AG10803 (cell line): ENCODE measurements at regions not wholly inside any gene's neighbourhood (a gene's known extent, or its start where the extent isn't known, plus 50 kb on each side); places are given as distances from the start of the nearest gene placed in this dataset.
A peak's percentile ranks its signal among the peaks of the same experiment; 100 is the strongest.
"Not testable (repeated sequence)": the region's sequence is repeated elsewhere in the genome, so short reads cannot be mapped to it uniquely, and the experiment has no call there.

ENCODE experiments used
- DNase-seq: peaks from one replicate; pipeline ENCODE4 v3.0.0; 2010; ENCODE audit warnings: low read depth
- H3K4me3 ChIP-seq: 2 replicates; pipeline ENCODE4 v1.5.1; 2011; ENCODE audit warnings: mild to moderate bottlenecking, low read length, control low read depth
- CTCF ChIP-seq: conservative IDR thresholded peaks from 2 replicates; pipeline ENCODE4 v1.5.1; 2011; ENCODE audit warnings: mild to moderate bottlenecking, low read length, control low read depth, inconsistent platforms

GRCh38 chr16:33990488-33990887 is 531.1 kb downstream of the TP53TG3F start:
- DNase-seq, H3K4me3 ChIP-seq: not testable (repeated sequence)

GRCh38 chr16:33992513-33993177 is 533.2 kb downstream of the TP53TG3F start:
- DNase-seq, H3K4me3 ChIP-seq: not testable (repeated sequence)

- not testable (repeated sequence) for DNase-seq, H3K4me3 ChIP-seq
Measured at GRCh38 chr16:33994207-33994606, 534.8 kb downstream of the TP53TG3F start.

- not testable (repeated sequence) for DNase-seq, H3K4me3 ChIP-seq
Measured at GRCh38 chr16:33995821-33996372, 536.5 kb downstream of the TP53TG3F start.

GRCh38 chr16:34001184-34001583 is 541.8 kb downstream of the TP53TG3F start:
- H3K4me3 ChIP-seq: not testable (repeated sequence)

GRCh38 chr16:34001961-34002360 is 542.5 kb downstream of the TP53TG3F start:
- not testable (repeated sequence) for H3K4me3 ChIP-seq, DNase-seq

More at GRCh38 chr16:34001184-34001583, 541.8 kb downstream of the TP53TG3F start:
- not testable (repeated sequence) for DNase-seq

- DNase-seq, H3K4me3 ChIP-seq: not testable (repeated sequence)
Measured at GRCh38 chr16:34014841-34015820, 555.7 kb downstream of the TP53TG3F start.

GRCh38 chr16:34018277-34018676 is 558.9 kb downstream of the TP53TG3F start:
- DNase-seq, H3K4me3 ChIP-seq: not testable (repeated sequence)

- no peak for TF ChIP-seq CTCF
- H3K4me3 ChIP-seq: no peak overlapping the region
- no peak for DNase-seq
Measured at GRCh38 chr16:34050787-34051320, 591.4 kb downstream of the TP53TG3F start.

GRCh38 chr16:34054137-34054536 is 594.7 kb downstream of the TP53TG3F start:
- H3K4me3 ChIP-seq: no peak overlapping the region
- DNase-seq: no peak
- no peak for TF ChIP-seq CTCF

GRCh38 chr16:34054969-34055368 is 595.6 kb downstream of the TP53TG3F start:
- TF ChIP-seq CTCF: no peak
- no peak for DNase-seq
- H3K4me3 ChIP-seq: no peak overlapping the region

GRCh38 chr16:34062620-34063253 is 603.3 kb downstream of the TP53TG3F start:
- DNase-seq: peak; percentile 2
- H3K4me3 ChIP-seq: not testable (repeated sequence)

- not testable (repeated sequence) for DNase-seq, H3K4me3 ChIP-seq
Measured at GRCh38 chr16:34063498-34064157, 604.2 kb downstream of the TP53TG3F start.

GRCh38 chr16:34064602-34065001 is 605.2 kb downstream of the TP53TG3F start:
- not testable (repeated sequence) for H3K4me3 ChIP-seq, DNase-seq
